Hepatic stellate cell (primary cell): ENCODE measurements at regions not wholly inside any gene's neighbourhood (a gene's known extent, or its start where the extent isn't known, plus 50 kb on each side); places are given as distances from the start of the nearest gene placed in this dataset.
"Not testable (repeated sequence)": the region's sequence is repeated elsewhere in the genome, so short reads cannot be mapped to it uniquely, and the experiment has no call there.

Experiments used
- DNase-seq: peaks from one replicate; pipeline ENCODE4 v3.0.0; 2011; ENCODE audit warnings: low spot score

DNA sequence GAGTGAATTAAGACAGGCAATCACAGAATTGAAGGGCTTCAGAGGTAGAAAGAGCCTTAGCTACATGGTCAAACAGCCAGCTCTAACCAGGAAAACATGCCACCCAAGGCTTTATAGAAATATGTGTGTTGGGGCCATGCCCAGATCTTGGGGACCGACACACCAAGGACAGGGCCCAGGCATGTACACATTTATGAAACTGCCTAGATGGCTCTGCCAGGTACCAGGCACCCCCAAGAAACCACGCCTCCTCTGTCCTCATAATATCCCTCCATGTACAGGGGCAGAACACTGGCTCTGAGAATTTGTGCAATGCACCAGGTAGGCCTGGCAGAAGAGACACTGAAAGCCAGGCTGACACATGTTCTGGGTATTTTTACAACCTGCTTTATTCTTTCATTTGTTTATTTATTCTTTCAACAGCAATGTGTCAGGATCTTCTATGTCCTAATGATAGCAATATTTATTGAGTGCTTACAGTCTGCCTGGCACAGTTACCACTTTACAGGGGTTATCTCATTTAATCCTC lies 137.9 kb upstream of the LSM14A start:
- DNase-seq: no peak

DNA sequence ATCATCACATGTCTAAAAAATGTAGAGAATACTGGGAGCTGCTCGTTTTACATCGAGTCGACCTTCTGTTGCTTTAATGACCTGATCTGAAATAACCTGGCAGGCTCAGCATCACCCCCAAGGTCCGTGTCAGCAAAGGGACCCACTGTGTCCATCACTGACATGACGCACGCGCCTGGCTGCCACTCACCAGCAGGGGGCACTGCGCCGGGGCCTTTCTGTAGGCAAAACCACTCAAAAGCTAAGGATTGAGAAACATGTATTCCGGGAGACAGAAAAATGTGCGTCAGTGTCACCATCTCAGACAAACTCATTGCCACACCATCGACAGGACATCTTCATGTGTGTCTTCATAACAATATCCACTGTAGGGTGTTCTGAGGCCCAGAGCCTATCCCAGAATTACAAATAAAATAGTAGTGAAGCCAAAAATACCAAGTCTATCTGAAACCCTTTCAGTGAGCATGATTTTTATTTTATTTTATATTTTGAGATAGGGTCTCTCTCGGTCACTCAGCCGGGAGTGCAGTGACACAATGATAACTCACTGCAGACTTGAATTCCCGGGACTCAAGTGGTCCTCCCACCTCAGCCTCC lies 130.3 kb upstream of the LSM14A start:
- peak; percentile 41 for DNase-seq

DNA sequence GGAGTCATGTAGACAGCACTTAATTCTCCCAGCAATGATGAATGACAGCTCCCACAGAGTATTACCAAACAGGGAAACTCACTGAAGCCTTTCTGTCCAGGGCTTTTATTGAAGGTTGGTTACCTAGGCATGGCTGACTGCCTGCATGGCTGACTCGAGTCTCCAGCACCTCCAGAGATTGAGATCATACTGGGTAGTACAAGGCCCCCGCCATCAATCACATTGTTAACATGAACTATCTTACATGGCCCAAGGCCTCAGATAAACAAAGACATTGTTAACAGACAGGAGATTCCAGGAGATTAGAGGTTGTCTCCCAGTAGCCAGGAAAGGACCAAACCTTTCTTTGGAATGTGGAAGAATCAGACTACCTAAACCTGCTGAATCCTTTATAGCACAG lies 128.3 kb upstream of the LSM14A start:
- DNase-seq: no peak

DNA sequence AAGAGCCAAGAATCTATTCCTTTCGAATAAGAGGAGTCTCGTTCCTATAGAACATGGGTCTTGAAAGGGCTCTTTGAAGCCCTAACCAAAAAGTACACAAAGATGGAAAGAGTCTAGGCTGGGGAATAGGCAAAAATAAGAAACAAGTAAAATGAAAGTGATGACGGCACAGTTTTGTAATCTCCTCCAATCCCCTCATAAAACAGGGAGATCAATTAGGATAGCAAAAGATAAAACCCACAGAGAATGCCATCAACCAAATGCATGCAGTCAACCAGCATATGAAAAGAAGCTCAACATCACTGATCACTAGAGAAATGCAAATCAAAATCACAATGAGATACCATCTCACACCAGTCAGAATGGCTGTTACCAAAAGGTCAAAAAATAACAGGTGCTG lies 122.4 kb upstream of the LSM14A start:
- no peak for DNase-seq

DNA sequence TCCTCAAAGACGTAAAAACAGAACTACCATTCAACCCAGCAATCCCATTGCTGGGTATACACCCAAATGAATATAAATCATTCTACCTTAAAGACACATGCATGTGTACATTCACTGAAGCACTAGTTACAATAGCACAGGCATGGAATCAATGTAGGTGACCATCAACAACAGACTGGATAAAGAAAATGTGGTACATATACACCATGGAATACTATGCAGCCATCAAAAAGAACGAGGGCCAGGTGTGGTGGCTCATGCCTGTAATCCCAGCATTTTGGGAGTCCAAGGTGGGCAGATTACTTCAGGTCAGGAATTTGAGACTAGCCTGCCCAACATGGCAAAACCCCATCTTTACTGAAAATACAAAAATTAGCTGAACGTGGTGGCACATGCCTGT lies 121.9 kb upstream of the LSM14A start:
- DNase-seq: not testable (repeated sequence)

DNA sequence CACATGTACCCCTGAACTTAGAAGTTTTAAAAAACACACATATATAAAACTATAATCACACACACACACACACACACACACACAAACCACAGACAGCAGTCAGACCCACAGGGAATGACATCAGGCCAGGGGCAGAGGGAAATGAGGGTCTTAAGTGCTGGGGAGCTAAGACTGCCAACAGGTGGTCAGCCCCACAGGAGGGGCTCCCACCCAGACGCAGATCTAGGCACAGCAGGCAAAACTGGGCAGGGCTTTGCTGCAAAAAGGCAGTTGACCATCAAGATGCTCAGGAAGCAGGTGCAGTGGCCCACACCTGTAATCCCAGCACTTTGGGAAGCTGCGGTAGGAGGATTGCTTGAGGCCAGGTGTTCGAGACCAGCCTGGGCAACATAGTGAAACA lies 121.0 kb upstream of the LSM14A start:
- DNase-seq: no peak

DNA sequence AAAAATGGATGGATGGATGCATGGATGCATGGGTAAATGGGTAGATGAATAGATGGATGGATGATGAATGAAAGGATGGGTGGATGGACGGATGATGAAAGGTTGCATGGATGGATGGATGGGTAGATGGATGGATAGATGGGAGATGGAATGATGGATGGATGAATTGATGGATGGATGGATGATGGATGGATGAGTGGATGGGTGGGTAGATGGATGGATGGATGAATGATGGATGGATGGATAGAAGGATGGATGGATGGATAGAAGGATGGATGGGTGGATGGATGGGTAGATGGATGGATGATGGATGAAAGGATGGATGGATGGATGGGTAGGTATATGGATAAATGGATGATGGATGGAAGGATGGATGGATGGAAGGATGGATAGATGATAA lies 115.1 kb upstream of the LSM14A start:
- DNase-seq: no peak

DNA sequence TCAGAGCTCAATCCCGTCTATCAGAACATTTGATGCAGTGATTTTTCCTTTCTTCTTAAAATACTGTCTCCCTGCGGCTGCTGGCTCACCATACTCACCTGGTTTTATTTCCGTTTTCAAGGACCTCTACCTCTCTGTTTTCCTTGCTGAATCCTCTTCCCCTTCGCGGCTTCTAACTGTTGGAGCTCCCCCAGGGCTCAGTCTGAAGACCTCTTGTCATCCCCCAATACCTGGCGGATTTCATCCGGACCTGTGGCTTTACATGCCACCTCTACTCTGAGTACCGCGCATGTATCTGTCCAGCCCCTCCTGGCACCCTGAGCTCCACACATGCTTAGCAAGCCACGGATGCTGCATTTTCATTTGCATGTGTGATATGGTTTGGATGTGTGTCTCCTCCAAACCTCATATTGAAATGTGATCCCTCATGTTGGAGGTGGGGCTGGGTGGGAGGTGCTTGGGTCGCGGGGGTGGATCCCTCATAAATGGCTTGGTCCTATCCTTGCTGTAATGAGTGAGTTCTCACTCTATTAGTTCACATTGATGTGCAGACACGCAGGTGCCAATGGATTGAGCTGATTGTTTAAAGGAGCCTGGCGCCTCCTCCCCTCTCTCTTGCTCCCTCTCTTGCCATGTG lies 106.2 kb upstream of the LSM14A start:
- no peak for DNase-seq

DNA sequence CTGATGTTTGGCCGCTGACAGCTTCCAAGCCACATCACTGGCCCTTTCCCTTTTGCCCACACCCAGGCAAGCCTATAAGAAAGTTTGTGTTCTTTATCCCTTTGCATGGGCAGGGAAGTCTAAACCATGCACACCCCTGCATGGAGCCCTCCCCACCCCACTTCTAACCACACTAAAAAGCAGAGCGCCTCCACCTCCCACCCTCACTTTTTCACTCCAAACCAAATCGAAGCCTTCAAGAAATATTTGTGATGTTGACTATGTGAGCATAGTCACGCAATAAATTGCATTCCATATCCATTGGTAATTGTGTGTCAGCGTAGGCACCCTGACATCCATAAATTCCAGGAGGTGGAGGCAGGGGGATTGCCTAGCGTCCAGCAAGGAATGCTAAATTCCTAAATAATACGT lies 104.4 kb upstream of the LSM14A start:
- DNase-seq: peak; percentile 52

DNA sequence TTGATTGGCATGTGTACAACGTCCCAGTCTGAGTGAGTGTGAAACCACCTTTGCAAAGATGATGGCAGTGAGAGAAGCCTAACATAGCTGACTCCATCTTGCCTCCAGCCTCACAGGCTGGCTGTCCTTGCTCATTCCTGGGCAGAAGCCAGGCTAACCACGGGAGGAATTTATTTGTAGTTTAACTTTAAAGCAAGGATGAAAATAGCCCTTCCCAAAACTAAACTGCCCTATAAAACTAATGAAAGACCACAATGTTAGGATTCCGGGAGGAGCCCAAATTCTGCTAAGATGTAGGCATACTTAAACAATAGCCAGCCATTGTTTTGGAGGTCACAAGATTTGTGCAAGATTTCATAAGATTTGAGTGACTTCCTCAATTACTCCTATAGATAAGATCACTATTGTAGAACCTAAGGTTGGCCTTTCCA lies 96.6 kb upstream of the LSM14A start:
- DNase-seq: no peak

DNA sequence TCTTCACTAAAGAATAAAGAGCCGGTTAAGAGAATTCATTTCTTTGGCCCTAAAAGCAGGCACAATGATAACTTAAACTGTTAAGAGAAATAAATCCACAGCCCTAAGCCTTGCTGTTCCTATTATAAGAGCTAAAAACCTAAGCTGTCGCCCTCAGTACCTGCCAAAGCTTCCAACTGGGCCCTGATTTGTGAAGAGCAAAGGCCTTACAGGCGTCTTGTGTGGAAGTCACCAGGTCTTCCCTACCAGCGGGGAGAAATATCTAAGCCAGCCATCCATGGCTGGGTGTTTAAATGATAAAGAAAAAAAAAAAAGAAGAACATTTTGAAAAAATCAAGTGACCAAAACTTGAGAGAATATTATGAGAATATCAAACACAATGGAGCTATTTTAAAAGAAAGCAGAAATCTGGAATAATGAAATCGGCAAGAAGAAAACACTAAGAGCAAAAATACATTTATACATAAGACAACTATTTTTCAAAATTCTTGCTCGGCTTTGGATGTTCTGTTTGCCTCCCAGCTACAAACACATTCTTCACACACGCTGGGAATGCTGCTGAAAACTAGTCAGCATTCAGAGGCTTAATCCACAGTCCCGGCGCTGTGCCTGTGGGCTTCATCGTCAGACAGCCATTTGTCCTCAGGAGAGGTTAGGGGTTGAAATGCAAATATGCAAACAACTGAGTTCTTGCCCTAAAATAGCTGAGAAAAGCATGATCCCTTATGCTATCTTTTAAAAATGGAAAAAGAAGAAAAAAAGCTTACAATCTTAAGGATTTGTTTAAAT lies 89.8 kb upstream of the LSM14A start:
- no peak for DNase-seq

DNA sequence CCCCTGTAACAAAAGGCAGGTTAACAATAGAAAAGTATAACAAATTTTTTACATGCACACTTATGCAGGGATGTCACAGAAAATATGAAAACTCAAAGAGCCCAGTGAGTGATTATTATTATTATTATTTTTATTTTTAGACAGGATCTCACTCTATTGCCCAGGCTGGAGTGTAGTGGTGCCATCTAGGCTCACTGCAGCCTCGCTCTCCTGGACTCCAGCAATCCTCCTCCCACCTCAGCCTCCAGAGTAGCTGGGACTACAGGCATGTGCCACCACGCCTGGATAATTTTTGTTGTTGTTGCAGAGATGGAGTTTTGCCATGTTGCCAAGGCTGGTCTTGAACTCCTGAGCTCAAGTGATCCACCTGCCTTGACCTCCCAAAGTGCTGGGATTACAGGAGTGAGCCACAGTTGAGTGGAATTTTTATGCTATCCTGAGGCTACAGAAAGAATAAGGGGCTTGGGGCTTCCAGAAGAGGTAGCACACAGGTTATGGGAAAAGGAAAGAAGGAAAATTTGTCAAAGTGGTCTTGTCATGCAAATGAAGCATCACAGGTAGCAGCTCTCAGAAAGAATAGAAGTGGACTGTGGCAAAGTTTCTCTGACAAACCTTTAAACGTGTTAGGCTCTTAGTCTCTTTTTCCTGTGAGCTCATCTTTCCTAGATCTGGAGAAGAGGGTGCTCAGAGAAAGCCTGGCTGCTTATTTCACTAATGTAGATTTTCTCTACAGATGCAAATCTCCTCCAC lies 87.7 kb upstream of the LSM14A start:
- no peak for DNase-seq

DNA sequence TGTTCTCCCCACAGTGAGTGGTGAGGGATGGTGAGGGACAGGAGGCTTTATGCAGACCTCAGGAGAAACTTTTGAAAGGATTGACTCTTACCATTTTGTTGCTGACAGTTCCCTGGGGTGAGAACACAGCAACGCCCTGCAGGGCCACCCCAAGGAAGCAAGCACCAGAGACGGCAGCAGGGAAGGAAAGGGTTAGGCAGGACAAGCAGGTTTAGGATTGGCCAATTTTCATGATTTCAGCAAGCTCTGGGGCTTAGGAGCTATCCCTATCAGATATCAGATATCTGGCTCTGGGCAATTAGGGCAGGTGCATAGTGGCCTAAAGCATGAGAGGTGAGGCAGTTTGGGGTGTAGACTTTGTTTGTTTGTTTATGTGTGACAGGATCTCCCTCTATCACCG lies 87.0 kb upstream of the LSM14A start:
- DNase-seq: no peak

DNA sequence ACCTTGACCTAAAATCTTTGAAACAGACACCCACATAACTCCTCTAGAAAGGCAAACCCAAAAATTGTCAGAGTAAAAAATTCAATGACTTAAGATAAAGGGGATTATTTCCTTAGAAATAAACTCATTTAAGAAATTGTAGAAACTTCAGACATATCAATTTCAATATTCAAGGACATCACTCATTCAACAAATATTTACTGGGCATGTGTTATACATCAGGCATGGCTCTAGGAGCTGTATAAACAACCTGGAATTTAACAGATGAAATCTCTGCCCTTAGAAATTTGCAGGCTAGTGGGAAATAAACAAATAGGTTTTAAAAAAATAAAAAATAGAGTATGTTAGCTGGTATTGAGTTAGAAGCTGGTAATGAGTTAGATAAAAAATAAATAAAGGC lies 84.0 kb upstream of the LSM14A start:
- no peak for DNase-seq

DNA sequence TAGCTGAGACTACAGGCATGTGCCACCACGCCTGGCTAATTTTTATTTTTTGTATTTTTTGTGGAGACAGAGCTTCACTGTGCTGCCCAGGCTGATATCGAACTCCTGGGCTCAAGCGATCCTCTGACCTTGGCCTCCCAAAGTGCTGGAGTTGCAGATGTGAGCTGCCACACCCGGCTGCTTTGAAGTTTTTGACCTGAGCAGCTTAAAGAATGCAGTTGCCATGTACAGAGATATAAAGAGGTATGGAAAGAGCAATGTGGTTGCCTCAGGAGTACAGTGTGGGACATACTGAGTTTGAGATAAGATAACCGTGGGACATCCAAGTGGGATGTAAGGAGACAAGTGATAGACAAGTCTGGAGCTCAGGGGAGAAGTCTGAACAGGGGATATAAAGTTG lies 82.7 kb upstream of the LSM14A start:
- DNase-seq: no peak

DNA sequence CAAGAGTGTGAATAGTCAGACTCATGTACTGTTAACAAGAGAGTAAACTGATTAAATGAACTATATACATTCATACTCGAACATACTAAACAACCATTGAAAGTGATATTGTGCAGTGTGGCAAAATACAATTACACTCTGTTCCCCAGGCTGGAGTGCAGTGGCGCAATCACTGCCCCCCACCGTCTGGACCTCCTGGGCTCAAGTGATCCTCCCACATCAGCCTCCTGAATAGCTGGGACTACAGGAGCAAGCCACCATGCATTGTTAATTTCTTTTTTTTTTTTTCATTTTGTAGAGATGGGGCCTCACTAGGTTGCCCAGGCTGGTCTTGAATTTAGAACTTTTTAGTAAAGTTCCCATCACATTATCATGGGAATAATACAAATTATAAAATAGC lies 77.3 kb upstream of the LSM14A start:
- no peak for DNase-seq

DNA sequence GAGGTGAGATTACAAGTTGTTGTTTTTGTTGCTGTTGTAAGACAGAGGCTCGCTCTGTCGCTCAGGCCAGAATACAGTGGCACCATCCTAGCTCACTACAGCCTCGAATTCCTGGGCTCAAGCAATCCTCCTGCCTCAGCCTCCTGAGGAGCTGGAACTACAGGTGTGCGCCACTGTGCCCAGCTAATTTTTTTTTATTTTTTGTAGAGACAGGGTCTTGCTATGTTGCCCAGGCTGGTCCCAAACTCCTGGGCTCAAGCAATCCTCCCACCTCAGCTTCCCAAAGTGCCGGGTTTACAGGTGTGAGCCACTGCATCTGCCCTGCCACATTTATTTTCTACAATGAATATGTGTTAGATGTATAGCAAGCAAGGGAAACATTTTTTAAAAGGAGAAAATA lies 76.9 kb upstream of the LSM14A start:
- DNase-seq: not testable (repeated sequence)

DNA sequence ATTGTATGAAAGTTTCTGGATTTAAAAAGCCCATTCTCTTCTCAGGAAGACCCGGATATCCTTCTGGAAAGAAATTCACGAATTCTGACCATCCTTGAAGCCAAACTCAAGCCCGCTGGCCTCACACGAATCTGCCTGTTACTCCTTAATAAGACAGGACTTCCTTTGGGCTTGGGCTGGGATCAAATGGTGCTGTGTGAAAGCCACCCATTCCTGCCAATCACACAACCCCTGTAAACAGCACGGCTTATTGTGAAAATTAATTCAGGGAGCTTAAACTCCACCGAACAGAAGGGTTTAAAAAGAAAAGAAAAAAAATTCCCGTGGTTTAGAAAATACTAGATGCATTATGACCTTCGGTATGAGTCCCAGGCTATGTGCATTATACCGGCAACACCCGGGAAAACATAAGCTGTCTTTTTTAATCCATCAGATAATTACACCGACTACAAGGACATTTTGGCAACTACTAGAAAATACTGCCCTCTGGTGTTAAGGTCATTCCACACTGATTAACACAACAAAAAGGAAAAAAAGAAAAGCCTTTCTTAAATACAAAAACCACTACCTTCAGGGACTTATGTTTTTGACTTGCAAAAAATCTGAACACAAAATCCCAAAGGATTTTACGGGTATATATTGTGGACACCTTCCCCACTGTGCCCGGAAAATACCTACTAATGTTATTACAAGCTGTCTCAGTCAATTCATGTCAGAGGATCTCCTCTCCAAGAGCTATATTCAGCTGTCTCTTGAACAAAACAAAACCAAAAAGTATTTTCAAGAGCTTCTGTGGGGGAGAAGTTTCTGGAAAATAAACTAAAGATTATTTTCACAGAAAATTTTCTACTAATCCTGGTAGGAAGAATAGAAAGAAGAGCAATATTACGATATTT lies 76.0 kb upstream of the LSM14A start:
- DNase-seq: peak; percentile 21

DNA sequence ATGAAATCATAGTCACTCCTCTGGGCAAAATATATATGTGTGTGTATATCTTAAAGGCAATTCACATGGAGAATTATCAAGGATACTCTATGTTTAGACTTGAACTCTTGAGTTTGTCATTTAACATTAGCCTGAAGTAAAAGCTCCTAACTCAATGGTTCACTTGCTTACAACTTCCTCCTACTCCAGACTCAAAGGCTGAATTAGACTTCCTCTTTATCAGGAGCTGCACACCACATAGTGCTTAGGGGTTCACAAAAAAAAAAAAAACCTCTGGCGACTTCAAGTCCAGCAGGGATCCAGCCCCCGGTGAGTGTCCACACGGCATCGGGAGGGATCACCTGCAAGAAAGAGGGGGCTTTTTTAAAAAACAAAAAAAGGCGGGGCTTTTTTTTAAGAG lies 68.2 kb upstream of the LSM14A start:
- no peak for DNase-seq

DNA sequence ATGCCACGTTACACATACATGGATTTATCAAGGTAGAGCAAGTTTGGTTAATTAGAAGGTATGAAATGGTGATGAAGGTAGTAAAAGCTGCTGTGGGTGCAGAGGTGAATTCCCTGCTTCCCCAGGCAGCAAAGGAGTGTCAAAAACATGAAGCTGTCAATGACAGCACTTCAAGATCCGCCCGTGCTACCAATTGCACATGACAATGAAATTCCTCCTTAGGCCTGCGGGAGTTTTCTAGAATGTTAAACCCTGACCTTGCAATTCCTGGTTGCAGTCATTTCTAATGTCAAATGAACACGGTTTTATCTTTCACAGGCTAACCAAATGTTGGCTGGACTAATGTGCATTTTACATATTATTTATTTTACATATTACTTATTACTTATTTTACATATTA lies 67.7 kb upstream of the LSM14A start:
- no peak for DNase-seq

DNA sequence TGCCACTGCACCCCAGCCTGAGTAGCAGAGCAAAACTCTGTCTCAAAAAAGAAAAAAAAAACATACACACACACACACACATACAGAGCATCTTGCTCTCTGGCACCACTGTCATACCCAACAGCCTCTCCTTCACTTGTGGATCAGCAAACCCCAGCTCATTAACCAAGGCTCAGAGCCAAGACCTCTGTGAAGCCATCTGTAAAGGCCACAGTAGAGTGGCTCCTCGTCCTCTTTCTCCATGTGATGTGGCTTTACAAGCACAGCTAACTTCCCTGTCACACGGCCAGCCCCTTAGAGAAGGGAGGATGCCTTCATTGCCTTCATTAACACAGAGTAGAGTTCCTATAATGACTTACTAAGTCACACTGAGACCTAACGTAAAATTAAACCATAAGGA lies 62.7 kb upstream of the LSM14A start:
- no peak for DNase-seq
